HG03095 (cell line): ENCODE measurements at regions not wholly inside any gene's neighbourhood (a gene's known extent, or its start where the extent isn't known, plus 50 kb on each side); places are given as distances from the start of the nearest gene placed in this dataset.
"Not testable (repeated sequence)": the region's sequence is repeated elsewhere in the genome, so short reads cannot be mapped to it uniquely, and the experiment has no call there.

Experiments used
- ATAC-seq: cut with Tn5 transposase; IDR thresholded peaks from one replicate; pipeline ENCODE4 v1.9.1; 2021; ENCODE audit warnings: moderate library complexity; ENCODE audit not compliant: unreplicated experiment

GRCh38 chr9:107839371-107839770 lies 349.8 kb upstream of the KLF4 start:
- ATAC-seq: no peak

- ATAC-seq: no peak
These were observed 349.2 kb upstream of the KLF4 start for GRCh38 chr9:107838766-107839165.

- ATAC-seq: no peak
These were observed 346.7 kb upstream of the KLF4 start for GRCh38 chr9:107836300-107836699.

- ATAC-seq: no peak
These were observed 343.7 kb upstream of the KLF4 start for GRCh38 chr9:107833295-107833694.

- no peak for ATAC-seq
These were observed 343.3 kb upstream of the KLF4 start for GRCh38 chr9:107832871-107833270.

GRCh38 chr9:107830479-107830878 lies 340.9 kb upstream of the KLF4 start:
- ATAC-seq: no peak

GRCh38 chr9:107827884-107828283 lies 338.3 kb upstream of the KLF4 start:
- ATAC-seq: no peak

GRCh38 chr9:107827304-107827703 lies 337.7 kb upstream of the KLF4 start:
- peak; percentile 80 for ATAC-seq

- not testable (repeated sequence) for ATAC-seq
These were observed 337.1 kb upstream of the KLF4 start for GRCh38 chr9:107826688-107826983.

GRCh38 chr9:107824556-107824955 lies 335.0 kb upstream of the KLF4 start:
- ATAC-seq: no peak

- no peak for ATAC-seq
These were observed 330.4 kb upstream of the KLF4 start for GRCh38 chr9:107819772-107820565.

- not testable (repeated sequence) for ATAC-seq
These were observed 328.9 kb upstream of the KLF4 start for GRCh38 chr9:107818503-107818829.

- ATAC-seq: not testable (repeated sequence)
These were observed 328.3 kb upstream of the KLF4 start for GRCh38 chr9:107817595-107818502.

GRCh38 chr9:107816561-107817021 lies 327.0 kb upstream of the KLF4 start:
- no peak for ATAC-seq

GRCh38 chr9:107815782-107816560 lies 326.4 kb upstream of the KLF4 start:
- no peak for ATAC-seq

GRCh38 chr9:107813287-107813686 lies 323.7 kb upstream of the KLF4 start:
- no peak for ATAC-seq

GRCh38 chr9:107810461-107810961 lies 320.9 kb upstream of the KLF4 start:
- no peak for ATAC-seq

GRCh38 chr9:107809871-107810460 lies 320.4 kb upstream of the KLF4 start:
- ATAC-seq: no peak

- no peak for ATAC-seq
These were observed 317.6 kb upstream of the KLF4 start for GRCh38 chr9:107807183-107807582.

- no peak for ATAC-seq
These were observed 315.6 kb upstream of the KLF4 start for GRCh38 chr9:107805201-107805600.

GRCh38 chr9:107794259-107794658 lies 304.7 kb upstream of the KLF4 start:
- ATAC-seq: no peak
